ENCODE measurements at regions not wholly inside any gene's neighbourhood (a gene's known extent, or its start where the extent isn't known, plus 50 kb on each side); places are given as distances from the start of the nearest gene placed in this dataset.

DNA sequence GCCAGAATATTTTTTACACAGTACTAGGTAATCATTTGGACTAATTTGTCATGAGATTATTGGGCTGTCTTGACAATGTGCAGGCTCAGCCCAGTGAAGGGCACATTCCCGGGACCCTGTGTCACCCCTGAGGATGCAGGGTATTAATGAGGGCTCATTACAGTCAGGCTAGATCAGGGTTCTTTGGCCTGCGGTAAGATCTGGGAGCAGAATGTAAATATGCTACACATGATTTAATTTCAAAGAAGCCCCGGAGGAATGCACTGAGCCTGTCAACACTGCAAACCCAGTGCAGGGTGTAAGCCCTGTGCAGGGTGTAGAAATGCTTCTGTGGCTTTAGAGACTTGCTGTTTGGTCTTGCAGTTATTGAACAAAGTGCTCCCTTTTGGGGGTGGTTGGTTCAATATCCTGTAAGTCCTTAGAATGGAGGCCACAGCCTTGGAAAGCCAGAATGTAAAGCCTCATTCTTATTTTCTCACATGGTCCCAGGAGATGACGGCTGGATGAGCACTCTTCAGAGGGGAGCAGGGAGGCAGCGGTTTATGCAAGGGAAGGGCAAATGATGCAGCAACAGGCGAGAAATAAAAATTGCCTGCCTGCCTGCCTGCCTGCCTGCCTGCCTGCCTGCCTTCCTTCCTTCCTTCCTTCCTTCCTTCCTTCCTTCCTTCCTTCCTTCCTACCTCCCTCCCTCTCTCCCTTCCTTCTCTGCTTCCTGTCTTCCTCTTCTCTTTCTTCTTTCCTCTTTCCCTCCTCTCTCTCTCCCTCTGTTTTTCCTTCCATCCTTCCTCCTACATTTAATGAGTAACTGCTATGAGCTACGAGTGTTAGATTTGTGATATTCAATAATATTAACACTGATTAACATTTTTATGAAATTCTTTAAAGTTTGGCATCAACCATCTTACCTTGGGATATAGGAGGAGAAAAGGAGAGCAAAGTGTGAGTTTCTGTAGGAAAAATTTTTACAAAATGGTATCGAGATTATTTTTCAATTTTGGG lies 148.8 kb downstream of the VAPA start:
- H3K27ac Mint-ChIP-seq = no peak overlapping the region
- no peaks in the 10 kb centered on the region for H3K4me1 Mint-ChIP-seq (ENCODE audit: low read depth)
- Histone ChIP-seq H3K4me1 (ENCODE audit: insufficient read depth, low read length) (no peaks in the 10 kb centered on the region), H3K36me3 (ENCODE audit: insufficient read depth, low read length) (no peaks in the 10 kb centered on the region), H3K4me3 (ENCODE audit: low read length) (no peak overlapping the region), H3K27ac (ENCODE audit: low read depth in 1 of 2, low read length in 2 of 2) (no peak overlapping the region), H3K9me3 (ENCODE audit: control insufficient read depth in 1 of 2, insufficient read depth in 1 of 2, low read length in 2 of 2) (peaks cover 0 to 3% of the 10 kb centered on the region in 2 experiments), H3K27me3 (ENCODE audit: control insufficient read depth in 1 of 2, insufficient read depth in 2 of 2, low read length in 2 of 2) (peaks cover 0 to 3% of the 10 kb centered on the region in 2 experiments)
- POLR2A ChIA-PET = no interaction called here
- H3K36me3 Mint-ChIP-seq (ENCODE audit: low read depth) = no peaks in the 10 kb centered on the region
- H3K27me3 Mint-ChIP-seq = peaks cover 9% of the 10 kb centered on the region
- H3K9me3 Mint-ChIP-seq = no peaks in the 10 kb centered on the region
- no peak overlapping the region for H3K4me3 Mint-ChIP-seq
- TF ChIP-seq, protein P1, sequence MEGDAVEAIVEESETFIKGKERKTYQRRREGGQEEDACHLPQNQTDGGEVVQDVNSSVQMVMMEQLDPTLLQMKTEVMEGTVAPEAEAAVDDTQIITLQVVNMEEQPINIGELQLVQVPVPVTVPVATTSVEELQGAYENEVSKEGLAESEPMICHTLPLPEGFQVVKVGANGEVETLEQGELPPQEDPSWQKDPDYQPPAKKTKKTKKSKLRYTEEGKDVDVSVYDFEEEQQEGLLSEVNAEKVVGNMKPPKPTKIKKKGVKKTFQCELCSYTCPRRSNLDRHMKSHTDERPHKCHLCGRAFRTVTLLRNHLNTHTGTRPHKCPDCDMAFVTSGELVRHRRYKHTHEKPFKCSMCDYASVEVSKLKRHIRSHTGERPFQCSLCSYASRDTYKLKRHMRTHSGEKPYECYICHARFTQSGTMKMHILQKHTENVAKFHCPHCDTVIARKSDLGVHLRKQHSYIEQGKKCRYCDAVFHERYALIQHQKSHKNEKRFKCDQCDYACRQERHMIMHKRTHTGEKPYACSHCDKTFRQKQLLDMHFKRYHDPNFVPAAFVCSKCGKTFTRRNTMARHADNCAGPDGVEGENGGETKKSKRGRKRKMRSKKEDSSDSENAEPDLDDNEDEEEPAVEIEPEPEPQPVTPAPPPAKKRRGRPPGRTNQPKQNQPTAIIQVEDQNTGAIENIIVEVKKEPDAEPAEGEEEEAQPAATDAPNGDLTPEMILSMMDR (IDR thresholded peaks at IDR 0.05) = no peak
- ATAC-seq (ENCODE audit: poor library complexity) (no peak), DNase-seq (no peak)
- CTCF ChIA-PET = no interaction called here
- intact Hi-C loops (cut with DNase I, micrococcal nuclease) = no loop called here

DNA sequence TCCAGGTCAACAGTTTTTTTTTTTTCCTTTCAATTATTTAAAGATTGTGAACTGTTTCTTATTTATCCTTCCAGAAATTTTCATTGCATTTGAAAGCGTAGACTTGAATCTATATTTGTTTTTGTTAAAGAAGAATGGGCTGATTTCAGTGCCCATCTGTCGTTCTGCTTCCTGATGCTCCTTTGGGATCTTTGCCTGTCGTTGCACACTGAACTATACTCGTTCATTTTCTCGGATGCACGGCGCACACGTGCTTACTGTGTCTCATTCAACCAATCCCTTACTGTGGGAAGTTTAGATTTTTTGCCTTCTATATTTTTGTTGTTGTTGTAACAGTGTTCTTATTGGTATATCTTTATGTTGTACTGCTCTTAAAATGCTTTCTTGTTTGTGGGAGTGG lies 149.7 kb downstream of the VAPA start:
- H3K27ac Mint-ChIP-seq = no peak overlapping the region
- Histone ChIP-seq H3K4me1 (ENCODE audit: insufficient read depth, low read length) (no peaks in the 10 kb centered on the region), H3K27me3 (ENCODE audit: control insufficient read depth in 1 of 2, insufficient read depth in 2 of 2, low read length in 2 of 2) (peaks cover 0 to 3% of the 10 kb centered on the region in 2 experiments), H3K27ac (ENCODE audit: low read depth in 1 of 2, low read length in 2 of 2) (no peak overlapping the region), H3K9me3 (ENCODE audit: control insufficient read depth in 1 of 2, insufficient read depth in 1 of 2, low read length in 2 of 2) (peaks cover 0 to 3% of the 10 kb centered on the region in 2 experiments), H3K36me3 (ENCODE audit: insufficient read depth, low read length) (no peaks in the 10 kb centered on the region), H3K4me3 (ENCODE audit: low read length) (no peak overlapping the region)
- no peaks in the 10 kb centered on the region for H3K9me3 Mint-ChIP-seq
- intact Hi-C loops (cut with DNase I, micrococcal nuclease) = no loop called here
- no peak for ATAC-seq (ENCODE audit: poor library complexity)
- peaks cover 9% of the 10 kb centered on the region for H3K27me3 Mint-ChIP-seq
- no peak overlapping the region for H3K4me3 Mint-ChIP-seq
- DNase-seq = no peak
- TF ChIP-seq, protein P1 (IDR thresholded peaks at IDR 0.05) = no peak
- no peaks in the 10 kb centered on the region for H3K36me3 Mint-ChIP-seq (ENCODE audit: low read depth)
- H3K4me1 Mint-ChIP-seq (ENCODE audit: low read depth) = no peaks in the 10 kb centered on the region
- ChIA-PET CTCF (no interaction called here), POLR2A (no interaction called here)

DNA sequence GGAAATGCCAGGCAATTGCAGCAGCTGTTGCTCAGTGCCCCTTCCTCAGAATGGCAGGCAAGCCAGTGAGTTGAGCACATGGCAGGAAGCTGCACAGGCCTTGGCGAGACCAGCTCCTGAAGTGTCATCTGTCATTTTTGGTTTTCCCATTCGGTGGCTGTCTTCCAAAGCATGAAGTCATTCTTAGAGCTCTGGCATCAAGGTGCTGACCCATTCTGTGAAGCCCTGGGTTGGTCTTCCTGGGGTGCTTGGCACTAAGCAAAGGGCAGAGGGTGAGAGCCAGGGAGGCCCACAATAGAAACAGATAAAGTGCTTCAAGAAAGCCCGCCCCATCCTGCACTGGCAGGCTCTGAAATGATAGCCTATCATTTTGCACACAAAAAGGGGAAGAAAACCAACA lies 150.5 kb downstream of the VAPA start:
- no peaks in the 10 kb centered on the region for H3K36me3 Mint-ChIP-seq (ENCODE audit: low read depth)
- no peaks in the 10 kb centered on the region for H3K9me3 Mint-ChIP-seq
- peaks cover 0 to 3% of the 10 kb centered on the region in 2 experiments for H3K27me3 ChIP-seq (ENCODE audit: control insufficient read depth in 1 of 2, insufficient read depth in 2 of 2, low read length in 2 of 2)
- peaks cover 0 to 3% of the 10 kb centered on the region in 2 experiments for H3K9me3 ChIP-seq (ENCODE audit: control insufficient read depth in 1 of 2, insufficient read depth in 1 of 2, low read length in 2 of 2)
- DNase-seq (no peak), ATAC-seq (ENCODE audit: poor library complexity) (no peak)
- no peak overlapping the region for H3K27ac Mint-ChIP-seq
- H3K27ac ChIP-seq (ENCODE audit: low read depth in 1 of 2, low read length in 2 of 2) = no peak overlapping the region
- no peak overlapping the region for H3K4me3 ChIP-seq (ENCODE audit: low read length)
- TF ChIP-seq, protein P1 (IDR thresholded peaks at IDR 0.05) = no peak
- no peaks in the 10 kb centered on the region for H3K4me1 ChIP-seq (ENCODE audit: insufficient read depth, low read length)
- no peak overlapping the region for H3K4me3 Mint-ChIP-seq
- ChIA-PET POLR2A (no interaction called here), CTCF (no interaction called here)
- H3K27me3 Mint-ChIP-seq = peaks cover 9% of the 10 kb centered on the region
- H3K4me1 Mint-ChIP-seq (ENCODE audit: low read depth) = no peaks in the 10 kb centered on the region
- H3K36me3 ChIP-seq (ENCODE audit: insufficient read depth, low read length) = no peaks in the 10 kb centered on the region
- intact Hi-C loops (cut with DNase I, micrococcal nuclease) = no loop called here
